SHP77 treated with DMSO at 0.1 percent for 48 hours (cell line): ENCODE measurements at regions not wholly inside any gene's neighbourhood (a gene's known extent, or its start where the extent isn't known, plus 50 kb on each side); places are given as distances from the start of the nearest gene placed in this dataset.

Experiments
- DNase-seq: peaks from one replicate; lab custom pipeline; 2025; lab: John Stamatoyannopoulos, UW

DNA sequence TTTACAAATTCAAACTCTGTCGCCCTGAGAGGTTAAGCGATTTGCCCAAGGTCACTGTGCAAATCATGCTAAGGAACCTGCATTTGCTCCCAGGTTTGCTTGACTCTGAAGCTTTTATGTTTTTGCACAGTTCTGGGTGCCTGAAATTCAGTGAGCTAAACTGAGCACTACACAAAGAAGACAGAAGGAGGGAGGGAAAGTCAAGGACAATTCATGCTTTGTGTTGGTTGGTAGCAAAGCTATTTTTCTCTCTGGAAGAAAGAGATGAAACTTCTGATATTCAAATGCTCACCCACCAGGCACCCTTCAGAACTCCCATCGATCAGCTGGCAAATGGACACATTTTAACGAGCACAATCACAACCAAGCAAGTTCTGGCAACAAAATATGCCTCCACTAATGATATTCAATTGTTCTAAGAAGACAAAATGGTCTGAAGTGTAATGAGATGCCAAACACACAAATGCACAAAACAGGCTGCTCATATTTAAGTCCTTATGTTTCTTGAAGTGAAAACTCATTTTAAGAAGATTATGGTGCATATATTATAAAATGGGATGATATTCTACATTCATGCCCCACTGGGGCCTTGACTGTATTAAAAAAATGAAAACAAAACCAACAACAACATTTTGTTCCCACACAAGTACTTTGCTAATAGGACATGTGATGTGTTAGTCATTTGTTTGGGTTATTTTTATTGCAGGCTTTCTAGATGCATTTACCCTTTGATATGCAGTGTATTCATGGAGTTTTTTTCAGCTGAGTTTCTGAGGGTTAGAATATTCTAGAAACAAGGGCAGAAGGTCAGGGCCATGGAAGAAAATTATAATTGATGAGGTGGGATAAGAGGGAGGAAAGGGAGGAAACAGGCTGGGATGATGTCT lies 445.6 kb upstream of the CELF4 start:
- no peak for DNase-seq

GRCh38 chr18:38010037-38010436 lies 444.4 kb upstream of the CELF4 start:
- DNase-seq = no peak

DNA sequence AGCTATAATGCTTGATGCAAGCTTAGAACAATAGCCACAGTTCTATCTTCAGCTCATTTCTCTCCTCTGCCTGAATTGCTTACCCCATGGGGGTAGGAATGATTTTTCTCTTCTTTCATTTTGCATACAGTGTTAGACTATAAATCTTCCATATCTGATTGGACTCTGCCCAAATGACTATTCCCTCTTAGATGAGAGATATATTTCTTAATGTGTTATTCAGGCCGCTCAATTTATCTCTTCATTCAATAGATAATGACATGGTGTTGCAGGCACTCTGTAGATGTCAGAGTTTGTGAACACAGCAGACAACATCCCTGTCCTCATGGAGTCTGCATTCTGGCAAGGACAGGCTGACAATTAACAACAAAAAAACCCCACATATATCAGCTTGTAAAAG lies 443.7 kb upstream of the CELF4 start:
- no peak for DNase-seq

GRCh38 chr18:38007676-38008330 lies 442.2 kb upstream of the CELF4 start:
- DNase-seq = no peak

GRCh38 chr18:38007026-38007425 lies 441.4 kb upstream of the CELF4 start:
- DNase-seq = no peak

- no peak for DNase-seq
Observed at GRCh38 chr18:38006541-38006940, 440.9 kb upstream of the CELF4 start.

GRCh38 chr18:37997695-37998094 lies 432.1 kb upstream of the CELF4 start:
- DNase-seq = no peak

DNA sequence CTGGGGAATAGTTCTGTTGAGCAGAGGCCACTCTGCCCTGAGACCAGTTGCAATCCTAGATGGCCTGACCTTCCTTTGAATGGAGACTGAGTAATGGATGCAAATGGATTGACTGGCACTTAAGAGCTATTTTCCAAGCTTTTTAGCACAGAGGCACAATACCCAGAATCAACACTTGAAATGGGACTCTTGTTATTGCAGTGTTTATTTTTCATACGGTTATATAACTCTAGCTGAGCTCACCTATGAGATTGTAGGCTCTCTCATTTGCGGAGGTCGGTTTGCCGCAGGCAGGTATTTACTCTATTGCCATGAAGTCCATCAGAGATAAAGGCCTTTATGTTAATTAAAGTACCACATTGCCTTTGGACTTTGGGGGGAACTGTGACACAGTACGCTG lies 422.3 kb upstream of the CELF4 start:
- no peak for DNase-seq

DNA sequence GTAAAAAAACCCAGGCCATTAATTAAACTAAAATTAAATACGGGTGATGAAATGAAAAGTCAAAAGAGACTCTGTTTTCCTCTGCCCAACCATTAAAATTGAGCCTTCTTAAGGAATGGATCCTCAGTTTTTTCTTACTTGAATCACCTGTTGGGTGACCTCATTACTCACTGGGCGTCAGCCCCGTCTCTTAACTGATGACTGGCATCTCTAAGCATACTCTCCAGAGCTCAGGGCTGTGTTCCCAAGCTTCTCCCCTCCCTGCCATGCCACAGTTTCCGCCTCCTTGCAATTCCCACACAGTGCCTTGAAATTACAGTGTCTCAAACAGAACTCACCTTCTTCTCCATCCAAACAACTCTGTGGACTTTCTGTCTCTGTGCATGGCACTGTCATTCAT lies 421.1 kb upstream of the CELF4 start:
- no peak for DNase-seq

DNA sequence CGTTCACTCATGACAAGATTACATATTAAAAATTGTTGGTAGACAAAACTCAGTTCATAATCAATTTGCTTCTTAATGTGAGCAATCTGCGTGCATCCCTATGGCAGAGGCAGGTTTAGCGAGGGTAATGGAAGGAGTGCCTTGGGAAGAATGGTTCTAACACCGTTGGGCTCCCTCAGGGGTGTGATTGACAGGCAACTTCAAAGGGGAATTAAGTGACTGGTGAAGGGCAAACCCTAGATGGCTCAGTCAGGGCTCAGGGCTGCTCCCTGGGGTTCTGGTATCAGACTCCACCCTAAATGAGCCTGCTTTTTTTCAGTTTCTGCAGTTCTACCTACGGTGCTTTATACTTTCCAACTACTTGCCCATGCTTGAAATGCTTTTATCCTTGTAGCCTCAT lies 419.5 kb upstream of the CELF4 start:
- DNase-seq = no peak

DNA sequence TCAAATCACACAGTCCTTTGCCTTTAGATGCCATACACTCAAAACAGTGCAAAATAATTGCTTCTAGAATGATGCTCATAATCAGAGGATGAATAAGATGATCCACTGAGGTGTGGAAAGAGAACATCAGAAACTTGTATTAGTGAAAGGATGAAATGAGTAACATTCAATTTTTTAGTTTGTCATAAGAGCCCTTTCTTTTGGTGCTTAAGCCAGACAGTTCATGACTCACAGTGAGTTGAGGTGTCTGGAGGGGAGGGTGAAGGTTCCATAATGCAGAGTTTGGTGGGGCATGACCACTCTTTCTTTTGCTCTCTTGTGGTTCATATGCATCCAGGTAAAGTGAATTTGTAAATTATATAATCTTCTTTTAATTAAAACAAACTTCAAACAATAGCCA lies 415.0 kb upstream of the CELF4 start:
- DNase-seq = no peak

GRCh38 chr18:37975446-37975845 lies 409.8 kb upstream of the CELF4 start:
- DNase-seq = no peak

DNA sequence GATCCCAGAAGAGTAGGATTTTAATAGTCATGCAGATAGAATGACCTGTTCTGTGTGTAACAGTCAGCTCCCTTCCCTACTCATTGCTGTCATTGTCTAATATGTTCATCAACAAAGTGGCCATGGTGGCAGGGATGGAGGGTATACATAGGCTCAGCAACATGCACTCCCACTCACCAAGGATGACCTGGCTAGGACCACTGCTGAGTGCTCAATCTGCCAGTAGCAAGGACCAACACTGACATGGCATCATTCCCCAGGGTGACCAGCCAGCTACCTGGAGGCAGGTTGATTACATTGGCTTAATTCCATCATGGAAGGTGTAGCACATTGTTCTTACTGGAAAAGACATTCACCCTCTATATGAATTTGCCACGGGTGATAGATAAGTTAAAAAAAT lies 401.7 kb upstream of the CELF4 start:
- no peak for DNase-seq

DNA sequence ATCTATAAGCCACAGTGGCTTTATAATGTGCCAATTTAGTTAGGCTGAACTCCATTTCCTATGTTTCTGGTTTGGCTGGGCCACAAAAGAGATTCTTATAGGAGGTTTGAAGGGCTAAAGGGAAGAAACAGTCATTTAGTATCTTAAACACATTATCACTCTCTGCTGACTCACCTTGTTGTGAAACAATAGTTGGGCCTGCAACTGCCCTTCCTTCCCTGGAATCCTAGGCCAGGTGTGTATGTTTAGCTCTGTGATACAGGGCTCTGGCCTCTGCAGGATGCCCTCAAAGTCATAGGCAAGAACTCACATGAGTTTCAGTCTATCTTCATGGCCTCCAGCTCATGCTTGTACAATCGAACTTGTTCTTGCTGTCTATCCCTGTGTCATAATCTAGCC lies 400.0 kb upstream of the CELF4 start:
- no peak for DNase-seq

DNA sequence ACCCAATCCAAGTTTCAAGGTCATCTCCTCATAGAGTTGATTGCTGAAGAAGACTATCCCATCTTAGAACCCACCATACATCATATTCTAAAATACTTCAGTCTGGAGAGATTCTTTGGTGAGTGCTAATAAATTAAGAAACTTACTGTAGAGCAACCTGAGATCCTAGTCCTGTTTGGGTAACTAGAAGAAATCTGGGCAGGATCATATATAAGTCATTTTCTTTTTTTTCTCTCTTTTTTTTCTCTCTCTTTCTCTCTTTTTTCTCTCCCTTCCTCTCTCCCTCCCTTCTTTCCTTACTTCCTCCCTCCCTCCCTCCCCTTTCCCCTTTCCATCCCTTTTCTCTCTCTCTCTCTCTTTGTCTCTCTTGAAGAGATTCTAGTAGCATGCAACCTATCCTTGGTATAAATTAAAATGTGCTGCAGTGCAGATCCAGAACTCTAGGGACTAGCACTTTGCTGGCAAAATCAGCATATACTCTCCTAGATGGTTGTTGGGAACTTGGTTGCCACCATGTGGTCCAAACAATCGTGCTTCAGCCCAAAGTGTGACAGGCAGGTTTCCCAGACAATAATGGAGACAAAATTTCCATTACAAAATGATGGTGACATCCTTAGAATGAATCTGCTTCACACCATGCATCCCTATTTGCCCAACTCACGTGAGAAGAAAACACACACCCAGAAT lies 399.4 kb upstream of the CELF4 start:
- DNase-seq = no peak

DNA sequence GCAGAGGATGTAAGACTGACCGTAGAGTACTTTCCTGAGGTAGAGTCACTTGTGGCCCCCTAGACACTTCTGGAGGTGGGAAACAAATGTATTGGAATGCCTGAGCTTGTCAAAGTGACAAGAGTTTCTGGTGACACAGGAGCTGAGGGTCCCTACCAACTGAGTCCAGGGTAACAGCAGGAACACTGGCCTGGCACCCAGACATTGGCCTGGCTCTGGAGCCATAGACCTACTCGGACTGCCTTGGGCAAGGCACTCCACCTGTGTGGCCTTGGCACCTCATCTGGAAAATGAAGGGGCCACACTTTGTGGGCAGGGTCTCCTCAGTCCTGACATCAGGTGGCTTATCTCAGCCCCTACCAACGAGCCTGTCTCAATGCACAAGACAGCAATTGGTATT lies 398.2 kb upstream of the CELF4 start:
- no peak for DNase-seq

GRCh38 chr18:37962316-37962966 lies 396.8 kb upstream of the CELF4 start:
- no peak for DNase-seq

DNA sequence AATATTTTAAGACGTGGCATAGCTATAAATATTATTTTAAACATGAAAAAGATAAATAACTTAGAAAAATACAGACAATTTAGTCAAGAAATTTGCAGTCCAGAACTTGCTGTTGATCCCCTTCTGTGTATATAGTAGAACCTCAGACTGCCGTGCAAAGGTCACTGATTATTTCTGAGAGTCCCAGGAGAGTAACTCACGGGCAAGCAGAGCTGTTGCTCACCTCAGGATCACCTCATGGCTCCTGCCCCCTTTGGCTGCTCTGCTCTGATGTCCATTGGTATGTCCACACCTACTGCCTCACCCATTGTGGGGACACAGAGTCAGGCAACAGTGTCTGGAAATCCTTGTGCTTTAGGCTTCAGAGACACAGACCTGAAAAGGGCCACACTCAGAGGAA lies 392.9 kb upstream of the CELF4 start:
- no peak for DNase-seq

- DNase-seq = no peak
Observed at GRCh38 chr18:37956902-37957301, 391.3 kb upstream of the CELF4 start.

DNA sequence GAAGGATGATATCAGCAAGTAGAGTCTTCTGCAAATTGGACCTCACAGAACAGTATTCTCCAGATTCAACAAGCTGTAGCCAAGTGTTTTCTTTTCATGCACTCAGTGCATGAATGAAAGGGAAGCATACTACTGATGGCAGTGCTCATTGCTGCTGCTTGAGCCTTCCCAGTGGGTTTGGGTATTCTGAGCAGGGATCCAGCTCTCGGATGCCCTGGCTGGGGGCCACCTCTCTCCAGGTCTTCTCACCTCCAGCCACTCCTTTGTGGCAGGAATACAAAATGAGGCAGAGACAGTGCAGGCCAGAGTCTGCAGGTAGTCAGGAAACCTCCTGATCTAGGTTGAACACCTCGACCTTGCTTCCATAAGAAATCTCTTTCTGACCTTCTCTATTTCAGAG lies 390.4 kb upstream of the CELF4 start:
- DNase-seq = no peak

DNA sequence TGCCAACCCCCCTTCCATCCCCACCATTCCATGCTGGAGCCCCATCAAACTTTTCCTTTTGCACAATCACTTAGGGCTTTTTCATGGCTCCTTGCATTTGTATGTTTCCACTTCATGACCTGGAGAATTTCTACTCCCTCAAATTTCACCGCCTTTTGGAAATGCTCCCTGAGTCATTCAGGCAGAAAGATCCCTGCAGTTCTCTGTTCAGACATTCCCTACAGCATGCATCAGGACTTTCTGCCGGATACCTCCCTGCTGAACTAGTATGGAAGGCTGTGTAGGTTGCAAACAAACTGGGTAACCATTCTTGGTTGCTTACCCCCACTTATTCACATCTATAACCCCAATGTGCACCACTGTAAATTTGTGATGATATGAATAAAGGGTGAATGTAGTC lies 389.6 kb upstream of the CELF4 start:
- no peak for DNase-seq

- no peak for DNase-seq
Observed at GRCh38 chr18:37953876-37954275, 388.3 kb upstream of the CELF4 start.

DNA sequence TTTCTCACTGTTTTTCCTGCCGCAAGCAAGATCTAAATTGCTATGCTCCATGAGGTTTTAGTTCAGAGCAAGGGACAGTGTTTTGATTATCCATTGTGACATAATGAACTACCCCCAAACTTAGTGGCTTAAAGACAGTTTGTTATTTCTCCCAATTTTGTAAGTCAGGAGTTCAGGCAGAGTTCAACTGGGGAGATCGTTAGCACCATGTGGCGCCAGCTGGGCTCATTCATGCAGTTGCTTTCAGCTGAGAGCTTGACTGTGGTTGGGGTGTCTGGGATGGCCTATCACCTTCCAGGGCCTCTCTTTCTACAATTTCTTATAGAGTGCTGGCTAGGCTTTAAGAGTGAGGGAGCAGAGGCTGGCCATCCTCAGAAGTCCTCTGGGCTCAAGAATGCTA lies 382.9 kb upstream of the CELF4 start:
- DNase-seq = no peak
